OCI-LY1 (cell line): ENCODE measurements at regions not wholly inside any gene's neighbourhood (a gene's known extent, or its start where the extent isn't known, plus 50 kb on each side); places are given as distances from the start of the nearest gene placed in this dataset.

Experiments
- CTCF ChIP-seq: fragments of 200-600 bp; sonication (generic), shearing (Covaris generic); IDR thresholded peaks from 2 replicates; pipeline ENCODE4 v1.5.1; 2017; ENCODE audit warnings: mild to moderate bottlenecking, antibody characterized with exemption, low read length, moderate library complexity, mixed read lengths
- EZH2 ChIP-seq: fragments of 200-600 bp; sonication (generic), shearing (Covaris generic); IDR thresholded peaks from 2 replicates; pipeline ENCODE4 v1.8.0; 2017; ENCODE audit warnings: borderline replicate concordance, mixed run types, mild to moderate bottlenecking, antibody characterized with exemption, low read length, moderate library complexity, mixed read lengths

GRCh38 chr5:25484391-25484790 is 839.6 kb upstream of the CDH10 start:
- TF ChIP-seq CTCF (no peak), EZH2 (no peak)
